T-cell (primary cell): ENCODE measurements at regions not wholly inside any gene's neighbourhood (a gene's known extent, or its start where the extent isn't known, plus 50 kb on each side); places are given as distances from the start of the nearest gene placed in this dataset.
A peak's percentile ranks its signal among the peaks of the same experiment; 100 is the strongest.
"Not testable (repeated sequence)": the region's sequence is repeated elsewhere in the genome, so short reads cannot be mapped to it uniquely, and the experiment has no call there.

Experiments used
- ATAC-seq, 4 experiments: fragments of 200-7000 bp in 3 of 4; fragments of 150-1000 bp in 1 of 4; cut with Tn5 transposase; replicated peaks in 1 of 4; 1 replicate in 3 of 4; 2 replicates in 1 of 4; pipeline ENCODE4 v1.10.0; 2021; ENCODE audit warnings: moderate library complexity in 3 of 4, mild to moderate bottlenecking in 2 of 4, moderate number of reproducible peaks in 1 of 4
- CTCF ChIA-PET, 2 donors: fragments of 300-600 bp; sonication (Branson Sonifier 250); formaldehyde crosslinking; loops; one replicate each; lab custom pipeline; 2022; ENCODE audit warnings: antibody characterized with exemption in 2 of 2; lab: Charles Lee
- POLR2A ChIA-PET, 2 donors: fragments of 300-600 bp; sonication (Branson Sonifier 250); formaldehyde crosslinking; loops; one replicate each; lab custom pipeline; 2022; ENCODE audit warnings: antibody characterized with exemption in 2 of 2; lab: Charles Lee
- DNase-seq, 35 experiments: peaks; one replicate each; pipeline versions ENCODE4 v3.0.0 to v3.0.0-alpha.2; 2013 to 2023
- H3K27ac ChIP-seq: one replicate; pipeline ENCODE4 v1.5.1; 2013; ENCODE audit warnings: low read length
- H3K27me3 ChIP-seq, 2 experiments: replicated peaks in 1 of 2; 1 replicate in 1 of 2; 2 replicates in 1 of 2; pipeline versions ENCODE4 v1.6.1 to v1.7.0; 2013; ENCODE audit warnings: low read length in 1 of 2, mixed read lengths in 1 of 2; ENCODE audit not compliant: control insufficient read depth in 2 of 2, insufficient read depth in 2 of 2; ENCODE audit errors: extremely low read depth in 1 of 2
- H3K36me3 ChIP-seq, 2 donors: 1 replicate in 1 of 2; 2 replicates in 1 of 2; pipeline versions ENCODE4 v1.6.1 to v1.7.0; 2013; ENCODE audit warnings: low read length in 1 of 2; ENCODE audit not compliant: control insufficient read depth in 2 of 2, insufficient read depth in 1 of 2; ENCODE audit errors: extremely low read depth in 1 of 2
- H3K4me1 ChIP-seq, 2 experiments: 1 replicate in 1 of 2; 2 replicates in 1 of 2; pipeline versions ENCODE4 v1.6.1 to v1.7.0; 2013; ENCODE audit warnings: low read length in 2 of 2, mixed read lengths in 1 of 2; ENCODE audit not compliant: insufficient read depth in 2 of 2, control insufficient read depth in 1 of 2; ENCODE audit errors: extremely low read depth in 1 of 2
- H3K4me3 ChIP-seq, 2 donors: 1 replicate in 1 of 2; 2 replicates in 1 of 2; pipeline versions ENCODE4 v1.5.1 to v1.7.0; 2013; ENCODE audit warnings: mild to moderate bottlenecking in 2 of 2, low read length in 1 of 2, moderate library complexity in 1 of 2; ENCODE audit not compliant: control insufficient read depth in 1 of 2; ENCODE audit errors: extremely low read depth in 1 of 2
- H3K9me3 ChIP-seq: 2 replicates; pipeline ENCODE4 v1.7.0; 2013
- H3K27ac Mint-ChIP-seq, 2 donors: one replicate each; pipeline ENCODE4 v1.8.0; 2020 to 2021; ENCODE audit warnings: mild to moderate bottlenecking in 2 of 2, mixed read lengths in 2 of 2
- H3K27me3 Mint-ChIP-seq, 2 donors: one replicate each; pipeline ENCODE4 v1.8.0; 2021 to 2022; ENCODE audit warnings: mixed read lengths in 2 of 2
- H3K36me3 Mint-ChIP-seq: one replicate; pipeline ENCODE4 v1.8.0; 2021; ENCODE audit warnings: mixed read lengths
- H3K4me1 Mint-ChIP-seq, 3 donors: one replicate each; pipeline ENCODE4 v1.8.0; 2020 to 2022; ENCODE audit warnings: mixed read lengths in 3 of 3, mild to moderate bottlenecking in 1 of 3
- H3K4me3 Mint-ChIP-seq, 3 donors: one replicate each; pipeline ENCODE4 v1.8.0; 2020 to 2022; ENCODE audit warnings: mild to moderate bottlenecking in 3 of 3, mixed read lengths in 3 of 3, moderate library complexity in 3 of 3
- H3K9me3 Mint-ChIP-seq, 3 donors: one replicate each; pipeline ENCODE4 v1.8.0; 2020 to 2022; ENCODE audit warnings: mixed read lengths in 3 of 3
- WGBS: methylation state at CpG from one replicate; pipeline ENCODE4 v1.1.5; 2013; ENCODE audit warnings: missing lambda C conversion rate; ENCODE audit not compliant: insufficient coverage; 5-methylcytosine and 5-hydroxymethylcytosine counted together

DNA sequence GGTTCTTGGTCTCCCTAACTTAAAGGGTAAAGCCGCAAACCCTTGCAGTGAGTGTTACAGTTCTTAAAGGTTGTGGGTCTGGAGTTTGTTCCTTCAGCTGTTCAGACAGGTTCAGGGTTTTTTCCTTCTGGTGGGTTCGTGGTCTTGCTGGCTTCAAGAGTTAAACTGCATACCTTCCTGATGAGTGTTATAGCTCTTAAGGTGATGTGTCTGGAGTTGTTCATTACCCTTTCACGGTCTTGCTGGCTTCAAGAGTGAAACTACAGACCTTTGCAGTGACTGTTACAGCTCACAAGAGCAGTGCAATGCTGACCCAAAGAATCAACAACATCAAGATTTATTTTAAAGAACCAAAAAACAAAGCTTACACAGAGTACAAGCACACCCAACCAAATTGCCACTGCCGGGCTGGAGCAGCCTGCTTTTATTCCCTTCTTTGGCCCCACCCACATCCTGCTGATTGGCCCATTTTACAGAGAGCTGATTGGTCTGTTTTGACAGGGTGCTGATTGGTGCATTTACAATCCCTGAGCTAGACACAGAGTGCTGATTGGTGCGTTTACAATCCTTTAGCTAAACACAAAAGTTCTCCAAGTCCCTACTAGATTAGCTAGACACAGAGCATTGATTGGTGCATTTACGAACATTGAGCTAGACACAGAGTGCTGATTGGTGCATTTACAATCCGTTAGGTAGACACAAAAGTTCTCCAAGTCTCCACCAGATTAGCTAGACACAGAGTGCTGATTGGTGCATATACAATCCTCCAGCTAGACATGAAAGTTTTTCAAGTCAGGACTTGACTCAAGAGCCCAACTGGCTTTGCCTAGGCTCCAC, 121.2 kb upstream of the TMEM170B start:
- not testable (repeated sequence) for H3K27ac Mint-ChIP-seq

DNA sequence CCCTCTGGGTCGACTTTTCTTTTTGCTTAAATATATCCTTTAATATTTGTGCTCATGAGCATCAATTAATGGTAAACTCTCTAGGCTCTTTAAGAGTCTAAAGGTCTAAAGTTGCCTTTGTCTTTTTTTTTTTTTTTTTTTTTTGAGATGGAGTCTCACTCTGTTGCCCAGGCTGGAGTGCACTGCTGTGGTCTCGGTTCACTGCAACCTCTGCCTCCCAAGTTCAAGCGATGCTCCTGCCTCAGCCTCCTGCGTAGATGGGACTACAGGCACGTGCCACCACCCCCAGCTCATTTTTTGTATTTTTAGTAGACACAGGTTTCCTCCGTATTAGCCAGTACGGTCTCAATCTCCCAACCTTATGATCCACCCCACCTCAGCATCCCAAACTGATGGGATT, 122.0 kb upstream of the TMEM170B start:
- peaks cover 0 to under 1% (median 0%) of the 10 kb centered on the region in 3 donors for H3K9me3 Mint-ChIP-seq
- ChIA-PET POLR2A (interaction anchor here in 1 of 2 donors (0.6 kb wide), 1 partner anchor 271 kb away, joined by 3 read pairs; no protein-coding TSS in a partner anchor), CTCF (no interaction called here)
- peaks cover 25 to 36% (median 32%) of the 10 kb centered on the region in 3 donors for H3K4me1 Mint-ChIP-seq
- H3K4me3 ChIP-seq: no peak overlapping the region
- H3K36me3 Mint-ChIP-seq: no peaks in the 10 kb centered on the region
- no peak overlapping the region for H3K4me3 Mint-ChIP-seq
- H3K27me3 ChIP-seq: peaks cover 0 to 5% of the 10 kb centered on the region in 2 experiments
- no peaks in the 10 kb centered on the region for H3K9me3 ChIP-seq
- DNase-seq: no peak
- H3K36me3 ChIP-seq: no peaks in the 10 kb centered on the region
- ATAC-seq: no peak
- no peak overlapping the region for H3K27ac ChIP-seq
- no peaks in the 10 kb centered on the region for H3K27me3 Mint-ChIP-seq
- no peak overlapping the region for H3K27ac Mint-ChIP-seq
- H3K4me1 ChIP-seq: peaks cover 0 to 2% of the 10 kb centered on the region in 2 experiments
- 100% methylated on average over 4 of the region's 7 CpGs for WGBS

More for the DNA sequence above, 121.2 kb upstream of the TMEM170B start:
- ATAC-seq, POLR2A ChIA-PET, H3K4me3 ChIP-seq, H3K9me3 ChIP-seq, H3K27me3 Mint-ChIP-seq, H3K27ac ChIP-seq, H3K4me1 ChIP-seq, H3K36me3 Mint-ChIP-seq, H3K27me3 ChIP-seq, H3K9me3 Mint-ChIP-seq, H3K4me3 Mint-ChIP-seq, H3K36me3 ChIP-seq: not testable (repeated sequence)
- peak in 1 of 35 experiments; percentile 22 for DNase-seq
- H3K4me1 Mint-ChIP-seq: peaks cover 24 to 32% (median 31%) of the 10 kb centered on the region in 3 donors
- 94% methylated on average over 3 of the region's 7 CpGs for WGBS
- CTCF ChIA-PET: interaction anchor here in 1 of 2 donors (1.0 kb wide), 1 partner anchor 34 kb away, joined by 3 read pairs; no protein-coding TSS in a partner anchor

GRCh38 chr6:11414176-11414963, 123.2 kb upstream of the TMEM170B start:
- POLR2A ChIA-PET: interaction anchor here (0.6 to 1.0 kb wide), 5 partner anchors 9 to 1913 kb away, joined by 3 to 6 read pairs (median 4); no protein-coding TSS in a partner anchor
- no CpG with 5 or more reads among the region's 2 CpGs for WGBS
- no peaks in the 10 kb centered on the region for H3K36me3 Mint-ChIP-seq
- no peaks in the 10 kb centered on the region for H3K36me3 ChIP-seq
- DNase-seq (peak in 29 of 35 experiments; percentile 12 to 65 (median 27)), ATAC-seq (peak; percentile 77 to 91 (median 84))
- H3K27ac Mint-ChIP-seq: peak overlapping the region; percentile 26 to 78
- H3K9me3 ChIP-seq: no peaks in the 10 kb centered on the region
- peak overlapping the region; percentile 57 for H3K27ac ChIP-seq
- CTCF ChIA-PET: interaction anchor here (0.5 to 1.0 kb wide), 3 partner anchors 32 to 904 kb away, joined by 3 to 4 read pairs (median 3); no protein-coding TSS in a partner anchor
- peaks cover 0 to under 1% of the 10 kb centered on the region in 2 experiments for H3K27me3 ChIP-seq
- peaks cover 25 to 36% (median 32%) of the 10 kb centered on the region in 3 donors for H3K4me1 Mint-ChIP-seq
- H3K4me3 Mint-ChIP-seq: peak overlapping the region in 1 of 3 donors; percentile 37
- H3K4me3 ChIP-seq: no peak overlapping the region
- H3K4me1 ChIP-seq: peaks cover 0 to 2% of the 10 kb centered on the region in 2 experiments
- H3K27me3 Mint-ChIP-seq: no peaks in the 10 kb centered on the region
- no peaks in the 10 kb centered on the region for H3K9me3 Mint-ChIP-seq

DNA sequence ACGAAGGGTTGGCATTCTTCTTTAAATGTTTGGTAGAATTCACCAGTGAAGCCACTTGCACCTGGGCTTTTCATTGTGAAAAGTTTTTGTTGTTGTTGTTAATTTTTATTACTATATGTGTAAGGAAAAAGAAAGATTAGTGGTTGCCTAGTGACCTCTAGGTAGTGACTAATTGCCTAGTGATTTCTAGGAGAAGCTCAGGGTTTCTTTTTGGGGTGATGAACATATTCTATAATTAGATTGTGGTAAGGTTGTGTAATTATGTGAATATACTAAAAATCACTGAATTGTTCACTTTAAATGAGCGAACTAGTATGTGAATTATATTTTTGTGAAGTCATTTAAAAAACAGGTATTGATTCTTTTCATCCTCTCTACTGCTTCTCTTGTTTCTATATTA, 123.8 kb upstream of the TMEM170B start:
- Histone ChIP-seq H3K27ac (no peak overlapping the region), H3K9me3 (no peaks in the 10 kb centered on the region), H3K36me3 (no peaks in the 10 kb centered on the region), H3K4me3 (no peak overlapping the region), H3K4me1 (peaks cover 0 to 2% of the 10 kb centered on the region in 2 experiments), H3K27me3 (no peaks in the 10 kb centered on the region)
- Mint-ChIP-seq H3K4me1 (peaks cover 25 to 36% (median 32%) of the 10 kb centered on the region in 3 donors), H3K9me3 (no peaks in the 10 kb centered on the region), H3K27me3 (no peaks in the 10 kb centered on the region), H3K36me3 (no peaks in the 10 kb centered on the region), H3K4me3 (no peak overlapping the region), H3K27ac (no peak overlapping the region)
- WGBS: no CpG with 5 or more reads among the region's 2 CpGs
- ChIA-PET POLR2A (no interaction called here), CTCF (interaction anchor here in 1 of 2 donors (0.5 kb wide), 1 partner anchor 903 kb away, joined by 3 read pairs; no protein-coding TSS in a partner anchor)
- no peak for ATAC-seq
- no peak for DNase-seq

DNA sequence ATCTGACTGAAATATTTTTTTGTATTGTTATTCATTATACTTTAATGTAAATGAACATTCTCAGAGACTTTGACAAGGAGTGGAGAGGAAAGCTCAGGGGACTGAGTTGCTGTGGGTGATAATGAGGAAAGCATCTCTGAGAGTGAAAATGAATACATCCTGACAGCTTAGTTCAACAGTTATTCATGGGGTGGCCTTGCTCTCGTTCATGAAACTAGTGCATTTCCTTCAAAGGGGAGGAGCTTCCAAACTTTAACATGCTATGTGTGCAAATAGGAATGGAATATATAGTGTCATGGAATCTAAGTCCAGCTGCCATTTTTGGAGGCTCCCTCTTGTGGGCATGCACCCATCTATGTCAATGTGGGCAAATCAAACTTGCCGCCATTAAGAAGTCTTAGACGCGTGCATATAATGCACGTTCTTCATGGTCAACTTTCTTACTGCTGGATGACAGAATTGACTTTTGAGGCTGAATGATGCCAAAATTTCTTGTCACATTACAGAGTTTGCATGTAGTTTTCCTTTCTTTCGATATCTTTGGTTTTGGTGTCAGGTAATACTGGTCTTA, 124.3 kb upstream of the TMEM170B start:
- Histone ChIP-seq H3K9me3 (no peaks in the 10 kb centered on the region), H3K4me1 (peaks cover 0 to 2% of the 10 kb centered on the region in 2 experiments), H3K27ac (no peak overlapping the region), H3K27me3 (no peaks in the 10 kb centered on the region), H3K36me3 (no peaks in the 10 kb centered on the region), H3K4me3 (no peak overlapping the region)
- Mint-ChIP-seq H3K4me1 (peaks cover 25 to 36% (median 32%) of the 10 kb centered on the region in 3 donors), H3K4me3 (no peak overlapping the region), H3K27me3 (no peaks in the 10 kb centered on the region), H3K27ac (peak overlapping the region in 1 of 2 donors; percentile 56), H3K36me3 (no peaks in the 10 kb centered on the region), H3K9me3 (no peaks in the 10 kb centered on the region)
- ATAC-seq (no peak), DNase-seq (peak in 1 of 35 experiments; percentile 21)
- CTCF ChIA-PET: interaction anchor here in 1 of 2 donors (1.1 kb wide), 1 partner anchor 84 kb away, joined by 3 read pairs; no protein-coding TSS in a partner anchor
- WGBS: 100% methylated on average over 5 of the region's 6 CpGs
- POLR2A ChIA-PET: no interaction called here
